SK-N-SH (cell line): ENCODE measurements at regions not wholly inside any gene's neighbourhood (a gene's known extent, or its start where the extent isn't known, plus 50 kb on each side); places are given as distances from the start of the nearest gene placed in this dataset.
A peak's percentile ranks its signal among the peaks of the same experiment; 100 is the strongest.

Source experiments
- CTCF ChIA-PET: fragments of 300-600, 350-600 bp; formaldehyde crosslinking; extraction: SDS; loops from one replicate; lab custom pipeline; 2021; lab: Yijun Ruan, JAX
- POLR2A ChIA-PET: fragments of 350-600 bp; sonication (Branson Sonifier 250); formaldehyde crosslinking; extraction: SDS; loops from one replicate; lab custom pipeline; 2020; ENCODE audit warnings: antibody characterized with exemption, inconsistent platforms; lab: Yijun Ruan, JAX
- DNase-seq: peaks from one replicate; pipeline ENCODE4 v3.0.0; 2012
- H2AFZ ChIP-seq: fragments of 200-600 bp; sonication (generic); 2 replicates; pipeline ENCODE4 v1.8.1; 2016; ENCODE audit warnings: antibody characterized with exemption, mild to moderate bottlenecking, low read depth
- H3F3A ChIP-seq: fragments of 200-600 bp; sonication (generic); replicated peaks from 2 replicates; pipeline ENCODE3; 2016; ENCODE audit warnings: antibody characterized with exemption, mild to moderate bottlenecking; ENCODE audit not compliant: insufficient read depth
- H3K27ac ChIP-seq, 2 experiments: fragments of 200-500 bp in 1 of 2; fragments of 200-600 bp in 1 of 2; sonication (Bioruptor generic) in 1 of 2; sonication (generic), shearing (Covaris generic) in 1 of 2; 2 replicates each; pipeline versions ENCODE4 v1.5.1 to v1.6.1; 2014 to 2016; ENCODE audit warnings: low read depth in 2 of 2, inconsistent platforms in 1 of 2, low read length in 1 of 2, mild to moderate bottlenecking in 1 of 2, mixed read lengths in 1 of 2
- H3K27me3 ChIP-seq: fragments of 200-600 bp; sonication (generic), shearing (Covaris generic); 2 replicates; pipeline ENCODE4 v1.6.1; 2016; ENCODE audit warnings: mixed run types; ENCODE audit not compliant: insufficient read depth
- H3K36me3 ChIP-seq, 2 experiments: fragments of 200-500 bp in 1 of 2; fragments of 200-600 bp in 1 of 2; sonication (Bioruptor generic) in 1 of 2; sonication (generic) in 1 of 2; replicated peaks in 1 of 2; 2 replicates each; pipeline versions ENCODE3 to v1.5.1; 2014 to 2016; ENCODE audit warnings: low read length in 1 of 2, mild to moderate bottlenecking in 1 of 2; ENCODE audit not compliant: insufficient read depth in 2 of 2, control insufficient read depth in 1 of 2
- H3K4me1 ChIP-seq, 2 experiments: fragments of 200-500 bp in 1 of 2; fragments of 200-600 bp in 1 of 2; sonication (Bioruptor generic) in 1 of 2; sonication (generic), shearing (Covaris generic) in 1 of 2; 2 replicates each; pipeline versions ENCODE4 v1.5.1 to v1.6.1; 2014 to 2016; ENCODE audit warnings: low read depth in 1 of 2, low read length in 1 of 2, mixed run types in 1 of 2; ENCODE audit not compliant: insufficient read depth in 2 of 2, control insufficient read depth in 1 of 2
- H3K4me2 ChIP-seq: fragments of 200-600 bp; sonication (generic), shearing (Covaris generic); 2 replicates; pipeline ENCODE4 v1.6.1; 2017; ENCODE audit warnings: mixed run types
- H3K4me3 ChIP-seq, 2 experiments: fragments of 200-500 bp in 1 of 2; fragments of 200-600 bp in 1 of 2; sonication (Bioruptor generic) in 1 of 2; sonication (generic), shearing (Covaris generic) in 1 of 2; 2 replicates each; pipeline versions ENCODE4 v1.5.1 to v1.8.1; 2014 to 2016; ENCODE audit warnings: low read depth in 2 of 2, inconsistent platforms in 1 of 2, low read length in 1 of 2, mild to moderate bottlenecking in 1 of 2, mixed read lengths in 1 of 2, moderate library complexity in 1 of 2
- H3K79me2 ChIP-seq: fragments of 200-600 bp; sonication (generic); 2 replicates; pipeline ENCODE4 v1.8.1; 2017; ENCODE audit warnings: mild to moderate bottlenecking; ENCODE audit not compliant: insufficient read depth
- H3K9ac ChIP-seq: fragments of 200-600 bp; sonication (generic); 2 replicates; pipeline ENCODE4 v1.6.1; 2017; ENCODE audit warnings: mixed run types
- H3K9me2 ChIP-seq: fragments of 200-600 bp; sonication (generic); 2 replicates; pipeline ENCODE4 v1.6.1; 2017; ENCODE audit warnings: mixed run types
- H3K9me3 ChIP-seq: fragments of 200-600 bp; sonication (generic); 2 replicates; pipeline ENCODE4 v1.6.1; 2017; ENCODE audit warnings: mixed run types, mild to moderate bottlenecking, moderate library complexity
- H4K20me1 ChIP-seq: fragments of 200-600 bp; sonication (generic); 2 replicates; pipeline ENCODE4 v1.6.1; 2017; ENCODE audit warnings: mild to moderate bottlenecking, mixed run types; ENCODE audit not compliant: insufficient read depth
- CTCF ChIP-seq: fragments of 200-600 bp; sonication (generic); IDR thresholded peaks from 2 replicates; pipeline ENCODE4 v1.6.1; 2017; ENCODE audit warnings: antibody characterized with exemption, mild to moderate bottlenecking, moderate library complexity
- EP300 ChIP-seq, 2 experiments: IDR thresholded peaks; 2 replicates each; pipeline versions ENCODE4 v1.4.0 to v1.6.1; 2012; ENCODE audit warnings: borderline replicate concordance in 1 of 2, low read depth in 1 of 2, low read length in 1 of 2
- FOSL2 ChIP-seq: IDR thresholded peaks from 2 replicates; pipeline ENCODE4 v1.4.0; 2012; ENCODE audit warnings: low read depth, mild to moderate bottlenecking, moderate library complexity, borderline replicate concordance
- GABPA ChIP-seq: IDR thresholded peaks from 2 replicates; pipeline ENCODE4 v1.4.0; 2012; ENCODE audit warnings: low read depth, mild to moderate bottlenecking
- JUND ChIP-seq: IDR thresholded peaks from 2 replicates; pipeline ENCODE4 v1.4.0; 2012
- MXI1 ChIP-seq: IDR thresholded peaks from 2 replicates; pipeline ENCODE4 v1.6.1; 2012; ENCODE audit warnings: mild to moderate bottlenecking, low read depth, low read length, improper control_type of control experiment
- NRF1 ChIP-seq: IDR thresholded peaks from 2 replicates; pipeline ENCODE4 v1.6.1; 2012; ENCODE audit warnings: low read depth, mild to moderate bottlenecking, low read length
- RAD21 ChIP-seq: IDR thresholded peaks from 2 replicates; pipeline ENCODE4 v1.6.1; 2012; ENCODE audit warnings: mild to moderate bottlenecking, low read length
- RXRA ChIP-seq: IDR thresholded peaks from 2 replicates; pipeline ENCODE4 v1.4.0; 2012; ENCODE audit warnings: low read depth, mild to moderate bottlenecking, borderline replicate concordance
- SIN3A ChIP-seq: IDR thresholded peaks from 2 replicates; pipeline ENCODE4 v1.6.1; 2012; ENCODE audit warnings: low read depth, mild to moderate bottlenecking, low read length, moderate library complexity, borderline replicate concordance
- SMC3 ChIP-seq: IDR thresholded peaks from 2 replicates; pipeline ENCODE4 v1.6.1; 2012; ENCODE audit warnings: low read depth, low read length, improper control_type of control experiment
- TAF1 ChIP-seq: IDR thresholded peaks from 2 replicates; pipeline ENCODE4 v1.6.1; 2012; ENCODE audit warnings: low read depth, mild to moderate bottlenecking, low read length, moderate library complexity, borderline replicate concordance
- TEAD4 ChIP-seq: IDR thresholded peaks from 2 replicates; pipeline ENCODE4 v1.4.0; 2012; ENCODE audit warnings: mild to moderate bottlenecking, borderline replicate concordance; ENCODE audit not compliant: insufficient read depth
- WGBS: methylation state at CpG from one replicate; pipeline ENCODE4 v1.1.6; 2017; ENCODE audit warnings: low lambda C conversion rate; 5-methylcytosine and 5-hydroxymethylcytosine counted together
- TF ChIP-seq, protein P1 (sequence below): IDR thresholded peaks from 2 replicates; pipeline ENCODE4; 2012

GRCh38 chr5:164277720-164278119, 772.3 kb downstream of the MAT2B start:
- H4K20me1 ChIP-seq, result no peaks in the 10 kb centered on the region
- CTCF ChIA-PET, result interaction anchor here (1.3 kb wide), 1 partner anchor 50 kb away, joined by 3 read pairs; no protein-coding TSS in a partner anchor
- POLR2A ChIA-PET, result no interaction called here
- H3K4me3 ChIP-seq, result no peak overlapping the region
- H2AFZ ChIP-seq, result no peak overlapping the region
- no peak for DNase-seq
- no peak overlapping the region for H3K27ac ChIP-seq
- no peaks in the 10 kb centered on the region for H3F3A ChIP-seq
- no peaks in the 10 kb centered on the region for H3K9me2 ChIP-seq
- H3K9me3 ChIP-seq, result no peaks in the 10 kb centered on the region
- H3K4me2 ChIP-seq, result no peak overlapping the region
- 52% methylated on average over 2 of the region's 2 CpGs for WGBS
- TF ChIP-seq FOSL2 (peak; percentile 41; the same call in 1 of the 2 replicates), RAD21 (no peak), JUND (peak; percentile 48)
- no peaks in the 10 kb centered on the region for H3K27me3 ChIP-seq
- H3K36me3 ChIP-seq, result no peaks in the 10 kb centered on the region
- no peaks in the 10 kb centered on the region for H3K79me2 ChIP-seq
- H3K4me1 ChIP-seq, result no peaks in the 10 kb centered on the region; a peak in 1 of 4 replicates
- no peak overlapping the region for H3K9ac ChIP-seq

- Histone ChIP-seq H4K20me1 (no peaks in the 10 kb centered on the region), H3K9me3 (no peaks in the 10 kb centered on the region), H3K36me3 (no peaks in the 10 kb centered on the region), H3K79me2 (no peaks in the 10 kb centered on the region), H3K4me2 (no peak overlapping the region), H3K9ac (no peak overlapping the region), H2AFZ (peak overlapping the region; percentile 30; the same call in 1 of the 2 replicates), H3K9me2 (no peaks in the 10 kb centered on the region), H3K27ac (no peak overlapping the region), H3K27me3 (no peaks in the 10 kb centered on the region), H3K4me1 (no peaks in the 10 kb centered on the region), H3K4me3 (no peak overlapping the region), H3F3A (no peaks in the 10 kb centered on the region)
- DNase-seq, result no peak
- CTCF ChIA-PET, result no interaction called here
- TF ChIP-seq TEAD4 (no peak), SMC3 (no peak), EP300 (IDR thresholded peaks at IDR 0.05; ENCODE audit: borderline replicate concordance in 1 of 2, low read depth in 1 of 2, low read length in 1 of 2) (no peak)
- TF ChIP-seq, protein P1, sequence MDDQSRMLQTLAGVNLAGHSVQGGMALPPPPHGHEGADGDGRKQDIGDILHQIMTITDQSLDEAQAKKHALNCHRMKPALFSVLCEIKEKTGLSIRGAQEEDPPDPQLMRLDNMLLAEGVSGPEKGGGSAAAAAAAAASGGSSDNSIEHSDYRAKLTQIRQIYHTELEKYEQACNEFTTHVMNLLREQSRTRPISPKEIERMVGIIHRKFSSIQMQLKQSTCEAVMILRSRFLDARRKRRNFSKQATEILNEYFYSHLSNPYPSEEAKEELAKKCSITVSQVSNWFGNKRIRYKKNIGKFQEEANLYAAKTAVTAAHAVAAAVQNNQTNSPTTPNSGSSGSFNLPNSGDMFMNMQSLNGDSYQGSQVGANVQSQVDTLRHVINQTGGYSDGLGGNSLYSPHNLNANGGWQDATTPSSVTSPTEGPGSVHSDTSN, result no peak
- WGBS, result 60% methylated on average over 1 of the region's 1 CpG
- POLR2A ChIA-PET, result no interaction called here
Measured at GRCh38 chr5:164289526-164289925, 784.1 kb downstream of the MAT2B start.

- TF ChIP-seq SIN3A (no peak), JUND (no peak), NRF1 (no peak), TAF1 (no peak), CTCF (no peak), RXRA (no peak), MXI1 (no peak), TEAD4 (no peak), GABPA (no peak)
- Histone ChIP-seq H3K36me3 (no peaks in the 10 kb centered on the region), H3K27me3 (no peaks in the 10 kb centered on the region), H3K9ac (no peak overlapping the region), H4K20me1 (no peaks in the 10 kb centered on the region), H3K9me2 (no peaks in the 10 kb centered on the region), H3K4me2 (no peak overlapping the region), H3K4me3 (no peak overlapping the region), H3K9me3 (no peaks in the 10 kb centered on the region), H3K4me1 (no peaks in the 10 kb centered on the region; a peak in 1 of 4 replicates), H3K79me2 (no peaks in the 10 kb centered on the region), H2AFZ (no peak overlapping the region), H3F3A (no peaks in the 10 kb centered on the region), H3K27ac (no peak overlapping the region)
- DNase-seq, result no peak
- 81% methylated on average over 14 of the region's 14 CpGs for WGBS
- POLR2A ChIA-PET, result no interaction called here
- CTCF ChIA-PET, result no interaction called here
Measured at GRCh38 chr5:164296603-164297080, 791.2 kb downstream of the MAT2B start.
